Body of pancreas (tissue), 4 donors: ENCODE measurements at regions not wholly inside any gene's neighbourhood (a gene's known extent, or its start where the extent isn't known, plus 50 kb on each side); places are given as distances from the start of the nearest gene placed in this dataset.

ENCODE experiments used
- ATAC-seq: fragments of 150-250 bp; one replicate; pipeline ENCODE4 v1.9.1; 2016
- DNase-seq, 4 donors: peaks; one replicate each; pipeline ENCODE4 v3.0.0-alpha.2; 2019
- H3K27ac ChIP-seq, 4 donors: fragments of 200-600 bp; sonication (generic); 1 replicate in 3 of 4; 2 replicates in 1 of 4; pipeline versions ENCODE4 v1.5.1 to v1.6.1; 2016 to 2019; ENCODE audit warnings: mild to moderate bottlenecking in 1 of 4, mixed read lengths in 1 of 4, moderate library complexity in 1 of 4
- H3K27me3 ChIP-seq, 2 donors: fragments of 200-600 bp; sonication (generic); one replicate each; pipeline ENCODE4 v1.6.0; 2016; ENCODE audit warnings: mild to moderate bottlenecking in 1 of 2
- H3K36me3 ChIP-seq, 2 donors: fragments of 200-600 bp; sonication (generic); replicated peaks in 1 of 2; 2 replicates each; pipeline ENCODE4 v1.5.1; 2016; ENCODE audit warnings: low read depth in 2 of 2; ENCODE audit not compliant: insufficient read depth in 1 of 2
- H3K4me1 ChIP-seq: fragments of 200-600 bp; sonication (generic); one replicate; pipeline ENCODE4 v1.6.0; 2016
- H3K4me3 ChIP-seq, 2 donors: fragments of 200-600 bp; sonication (generic); 1 replicate in 1 of 2; 2 replicates in 1 of 2; pipeline ENCODE4 v1.5.1; 2016 to 2019
- H3K9me3 ChIP-seq, 3 donors: fragments of 200-600 bp; sonication (generic); 1 replicate in 2 of 3; 2 replicates in 1 of 3; pipeline ENCODE4 v1.5.1; 2016
- POLR2A ChIP-seq, 3 donors: fragments of 450-650 bp; IDR thresholded peaks; one replicate each; pipeline ENCODE4 v1.6.1; 2016; ENCODE audit warnings: antibody characterized with exemption in 3 of 3, mild to moderate bottlenecking in 2 of 3
- WGBS, 2 donors: methylation state at CpG; one replicate each; pipeline ENCODE4 v1.1.5; 2017; 5-methylcytosine and 5-hydroxymethylcytosine counted together
- intact Hi-C: fragments of 100-400 bp; cut with DNase I; formaldehyde crosslinking; loops from one replicate; pipeline ENCODE4 v1.15.1; 2023
- TF ChIP-seq, protein P1 (sequence below), 7 experiments: fragments of 450-650 bp in 4 of 7; fragments of 200-600 bp in 3 of 7; sonication (generic) in 3 of 7; IDR thresholded peaks; one replicate each; pipeline ENCODE4 v1.5.1; 2016 to 2019; ENCODE audit warnings: antibody characterized with exemption in 7 of 7

DNA sequence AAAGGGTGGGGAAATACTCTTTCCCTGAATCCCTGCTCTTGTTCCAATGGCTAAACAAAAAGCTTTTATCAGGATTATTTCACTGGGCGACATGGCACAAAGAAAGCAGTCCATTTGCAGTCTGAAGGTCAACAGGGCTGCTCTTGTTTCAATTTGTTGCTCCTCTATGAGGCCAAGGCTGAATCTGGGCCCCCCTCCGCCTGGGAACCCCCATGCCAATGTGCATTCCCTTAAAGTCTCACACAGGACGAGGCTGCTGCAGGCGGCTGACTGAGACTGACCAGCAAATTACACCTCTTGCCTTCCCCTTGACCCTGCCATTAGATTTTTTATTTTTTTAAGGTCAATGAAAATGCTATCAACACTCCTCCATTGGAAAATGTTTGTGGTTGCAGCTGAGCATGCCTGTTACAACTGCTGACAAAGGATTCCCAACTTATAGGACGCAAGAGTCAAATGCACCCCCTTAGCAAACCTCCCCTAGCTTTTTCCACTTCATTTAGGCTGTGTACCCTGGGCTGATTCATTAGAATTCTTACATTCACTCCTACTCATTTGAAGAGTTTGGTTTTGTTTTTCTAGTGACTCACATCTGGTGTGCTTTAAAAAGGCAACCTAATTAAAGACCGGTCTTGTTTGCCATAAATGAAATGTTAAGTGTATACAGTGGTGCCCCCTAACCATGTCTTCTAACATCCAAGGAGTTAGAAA is 60.8 kb upstream of the ARHGEF3 start:
- intact Hi-C loops, result no loop called here
- H3K4me3 ChIP-seq, result no peak overlapping the region
- TF ChIP-seq POLR2A (IDR thresholded peaks at IDR 0.05), result no peak
- TF ChIP-seq, protein P1, sequence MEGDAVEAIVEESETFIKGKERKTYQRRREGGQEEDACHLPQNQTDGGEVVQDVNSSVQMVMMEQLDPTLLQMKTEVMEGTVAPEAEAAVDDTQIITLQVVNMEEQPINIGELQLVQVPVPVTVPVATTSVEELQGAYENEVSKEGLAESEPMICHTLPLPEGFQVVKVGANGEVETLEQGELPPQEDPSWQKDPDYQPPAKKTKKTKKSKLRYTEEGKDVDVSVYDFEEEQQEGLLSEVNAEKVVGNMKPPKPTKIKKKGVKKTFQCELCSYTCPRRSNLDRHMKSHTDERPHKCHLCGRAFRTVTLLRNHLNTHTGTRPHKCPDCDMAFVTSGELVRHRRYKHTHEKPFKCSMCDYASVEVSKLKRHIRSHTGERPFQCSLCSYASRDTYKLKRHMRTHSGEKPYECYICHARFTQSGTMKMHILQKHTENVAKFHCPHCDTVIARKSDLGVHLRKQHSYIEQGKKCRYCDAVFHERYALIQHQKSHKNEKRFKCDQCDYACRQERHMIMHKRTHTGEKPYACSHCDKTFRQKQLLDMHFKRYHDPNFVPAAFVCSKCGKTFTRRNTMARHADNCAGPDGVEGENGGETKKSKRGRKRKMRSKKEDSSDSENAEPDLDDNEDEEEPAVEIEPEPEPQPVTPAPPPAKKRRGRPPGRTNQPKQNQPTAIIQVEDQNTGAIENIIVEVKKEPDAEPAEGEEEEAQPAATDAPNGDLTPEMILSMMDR (IDR thresholded peaks at IDR 0.05), result no peak
- no peaks in the 10 kb centered on the region for H3K9me3 ChIP-seq
- DNase-seq, result no peak
- 82 to 83% methylated on average over 5 to 6 of the region's 6 CpGs for WGBS, 2 donors
- H3K27me3 ChIP-seq, result no peaks in the 10 kb centered on the region
- no peaks in the 10 kb centered on the region for H3K36me3 ChIP-seq
- no peak overlapping the region for H3K27ac ChIP-seq
- no peak for ATAC-seq
- no peaks in the 10 kb centered on the region for H3K4me1 ChIP-seq

DNA sequence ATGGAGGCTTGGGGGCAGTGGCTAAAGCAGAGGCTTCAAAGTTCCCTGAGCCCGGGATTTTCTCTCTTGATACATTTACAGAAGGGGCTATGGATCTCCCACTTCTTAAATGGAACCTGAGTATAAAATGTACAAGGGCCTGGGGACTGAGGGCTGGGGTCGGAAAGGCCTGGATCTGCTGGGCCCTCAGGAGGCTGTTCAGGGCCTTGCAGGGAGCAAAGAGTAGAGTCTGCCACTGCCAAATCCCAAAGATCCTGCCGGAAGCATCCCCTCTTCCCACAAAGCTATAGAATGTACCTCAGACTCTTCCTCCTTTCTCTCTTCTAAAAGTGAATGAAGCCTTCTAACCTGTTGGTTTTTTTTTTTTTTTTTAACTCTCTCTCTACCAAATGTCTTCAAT is 59.8 kb upstream of the ARHGEF3 start:
- TF ChIP-seq, protein P1 (IDR thresholded peaks at IDR 0.05), result no peak
- 83 to 90% methylated on average over 3 of the region's 3 CpGs for WGBS, 2 donors
- Histone ChIP-seq H3K4me3 (no peak overlapping the region), H3K36me3 (no peaks in the 10 kb centered on the region), H3K27ac (no peak overlapping the region), H3K4me1 (no peaks in the 10 kb centered on the region), H3K27me3 (no peaks in the 10 kb centered on the region), H3K9me3 (no peaks in the 10 kb centered on the region)
- intact Hi-C loops, result no loop called here
- DNase-seq, result no peak
- no peak for ATAC-seq

- TF ChIP-seq, protein P1 (IDR thresholded peaks at IDR 0.05), result no peak
- TF ChIP-seq POLR2A (IDR thresholded peaks at IDR 0.05), result no peak
- H3K27me3 ChIP-seq, result no peaks in the 10 kb centered on the region
- 81 to 87% methylated on average over 3 of the region's 3 CpGs for WGBS, 2 donors
- no peak overlapping the region for H3K27ac ChIP-seq
- no peak for DNase-seq
- no peaks in the 10 kb centered on the region for H3K4me1 ChIP-seq
- no peaks in the 10 kb centered on the region for H3K9me3 ChIP-seq
- H3K36me3 ChIP-seq, result no peaks in the 10 kb centered on the region
- intact Hi-C loops, result no loop called here
- no peak for ATAC-seq
- H3K4me3 ChIP-seq, result no peak overlapping the region
Observed at GRCh38 chr3:56860939-56861338, 59.2 kb upstream of the ARHGEF3 start.

- intact Hi-C loops, result no loop called here
- H3K4me3 ChIP-seq, result no peak overlapping the region
- DNase-seq, result no peak
Observed at GRCh38 chr3:56860351-56860750, 58.6 kb upstream of the ARHGEF3 start.

More at GRCh38 chr3:56860351-56860750, 58.6 kb upstream of the ARHGEF3 start:
- ATAC-seq, result no peak
- Histone ChIP-seq H3K9me3 (no peaks in the 10 kb centered on the region), H3K27ac (no peak overlapping the region), H3K36me3 (no peaks in the 10 kb centered on the region), H3K27me3 (no peaks in the 10 kb centered on the region), H3K4me1 (no peaks in the 10 kb centered on the region)
- TF ChIP-seq, protein P1 (IDR thresholded peaks at IDR 0.05), result no peak
- no peak for TF ChIP-seq POLR2A (IDR thresholded peaks at IDR 0.05)
